Fibroblast of the aortic adventitia (primary cell): ENCODE measurements at regions not wholly inside any gene's neighbourhood (a gene's known extent, or its start where the extent isn't known, plus 50 kb on each side); places are given as distances from the start of the nearest gene placed in this dataset.

Experiments
- DNase-seq: peaks from one replicate; pipeline ENCODE4 v3.0.0-alpha.2; 2010; ENCODE audit warnings: low read depth
- H3K4me3 ChIP-seq: 2 replicates; pipeline ENCODE4 v1.5.1; 2011; ENCODE audit warnings: low read depth, mild to moderate bottlenecking, control low read depth, low read length, moderate library complexity
- TF ChIP-seq, protein P1 (sequence below): IDR thresholded peaks from 2 replicates; pipeline ENCODE4 v1.5.1; 2011; ENCODE audit warnings: mild to moderate bottlenecking, low read length, control low read depth, inconsistent platforms; ENCODE audit not compliant: insufficient read depth

DNA sequence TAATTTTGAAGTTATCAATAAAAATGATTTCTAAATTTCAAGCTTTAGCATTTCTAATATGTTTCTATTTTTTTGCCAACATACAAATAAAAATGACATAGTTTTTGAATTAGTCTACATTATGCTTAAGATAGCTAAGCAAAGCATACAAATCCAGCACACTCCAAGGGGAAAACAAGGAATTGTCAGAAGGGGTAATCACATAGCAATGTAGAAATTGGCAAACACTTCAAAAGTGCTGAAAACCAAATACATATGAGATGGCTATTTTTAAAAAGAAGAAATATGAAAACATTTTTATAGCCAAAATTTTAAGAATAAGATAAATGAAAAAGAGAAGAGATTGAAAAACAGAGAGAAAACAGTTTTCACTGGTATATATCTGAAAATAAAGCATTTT, 308.0 kb downstream of the SLC6A15 start:
- no peak overlapping the region for H3K4me3 ChIP-seq
- TF ChIP-seq, protein P1, sequence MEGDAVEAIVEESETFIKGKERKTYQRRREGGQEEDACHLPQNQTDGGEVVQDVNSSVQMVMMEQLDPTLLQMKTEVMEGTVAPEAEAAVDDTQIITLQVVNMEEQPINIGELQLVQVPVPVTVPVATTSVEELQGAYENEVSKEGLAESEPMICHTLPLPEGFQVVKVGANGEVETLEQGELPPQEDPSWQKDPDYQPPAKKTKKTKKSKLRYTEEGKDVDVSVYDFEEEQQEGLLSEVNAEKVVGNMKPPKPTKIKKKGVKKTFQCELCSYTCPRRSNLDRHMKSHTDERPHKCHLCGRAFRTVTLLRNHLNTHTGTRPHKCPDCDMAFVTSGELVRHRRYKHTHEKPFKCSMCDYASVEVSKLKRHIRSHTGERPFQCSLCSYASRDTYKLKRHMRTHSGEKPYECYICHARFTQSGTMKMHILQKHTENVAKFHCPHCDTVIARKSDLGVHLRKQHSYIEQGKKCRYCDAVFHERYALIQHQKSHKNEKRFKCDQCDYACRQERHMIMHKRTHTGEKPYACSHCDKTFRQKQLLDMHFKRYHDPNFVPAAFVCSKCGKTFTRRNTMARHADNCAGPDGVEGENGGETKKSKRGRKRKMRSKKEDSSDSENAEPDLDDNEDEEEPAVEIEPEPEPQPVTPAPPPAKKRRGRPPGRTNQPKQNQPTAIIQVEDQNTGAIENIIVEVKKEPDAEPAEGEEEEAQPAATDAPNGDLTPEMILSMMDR, result no peak
- DNase-seq, result peak; percentile 35

DNA sequence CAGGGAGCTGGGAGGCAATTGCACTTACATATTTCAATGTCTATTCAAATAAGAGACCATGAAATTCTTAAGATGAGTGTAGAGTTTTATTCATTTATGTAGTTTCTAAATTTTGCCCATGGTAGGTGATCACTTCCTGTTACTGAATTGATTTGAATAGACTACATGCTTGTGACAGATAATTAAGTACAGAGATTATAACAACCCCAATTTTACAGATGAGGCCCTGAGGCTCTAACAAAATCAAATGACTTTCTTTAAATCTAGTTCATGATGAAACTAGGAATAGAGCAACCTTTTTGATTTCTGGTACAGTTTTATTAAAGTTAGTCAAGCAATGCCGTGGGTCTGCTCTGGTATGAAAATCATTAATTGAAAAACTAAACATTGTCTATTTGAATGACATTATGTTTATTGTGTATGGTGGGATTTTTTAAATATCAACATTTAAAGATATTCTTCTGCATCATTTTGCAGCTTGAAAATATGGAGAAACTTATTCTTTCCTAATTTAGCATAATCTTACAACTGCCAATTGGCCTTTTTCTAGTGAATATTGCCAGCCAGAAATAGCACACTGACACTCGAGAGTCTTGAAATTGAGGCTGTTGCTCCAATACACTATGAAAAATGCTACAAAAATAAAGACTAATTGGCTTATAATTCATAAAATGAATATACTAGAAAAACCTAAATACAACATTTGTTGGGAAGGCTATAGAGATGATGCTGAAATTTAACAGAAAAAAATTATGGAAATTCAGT, 308.9 kb downstream of the SLC6A15 start:
- DNase-seq, result no peak
- TF ChIP-seq, protein P1, result no peak
- no peak overlapping the region for H3K4me3 ChIP-seq

DNA sequence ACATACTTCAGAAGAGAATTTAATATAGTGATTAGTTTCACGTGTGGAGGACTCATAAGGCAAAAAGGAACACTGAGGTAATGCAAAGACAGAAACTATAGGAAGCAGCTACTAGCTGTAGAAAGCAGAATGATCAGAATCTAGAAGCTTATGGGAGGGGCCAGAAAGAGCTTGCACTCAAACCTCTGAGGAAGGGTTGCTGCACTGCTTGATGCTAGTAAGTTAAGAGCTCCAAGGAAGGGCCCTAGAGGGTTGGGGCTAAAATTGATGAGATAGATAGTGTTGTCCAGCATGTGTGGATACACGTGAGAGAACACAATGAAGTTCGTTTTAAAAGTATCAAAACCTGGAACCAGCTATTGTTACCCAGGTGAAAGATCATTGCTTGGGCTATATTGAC, 311.1 kb downstream of the SLC6A15 start:
- TF ChIP-seq, protein P1, result no peak
- no peak overlapping the region for H3K4me3 ChIP-seq
- no peak for DNase-seq

DNA sequence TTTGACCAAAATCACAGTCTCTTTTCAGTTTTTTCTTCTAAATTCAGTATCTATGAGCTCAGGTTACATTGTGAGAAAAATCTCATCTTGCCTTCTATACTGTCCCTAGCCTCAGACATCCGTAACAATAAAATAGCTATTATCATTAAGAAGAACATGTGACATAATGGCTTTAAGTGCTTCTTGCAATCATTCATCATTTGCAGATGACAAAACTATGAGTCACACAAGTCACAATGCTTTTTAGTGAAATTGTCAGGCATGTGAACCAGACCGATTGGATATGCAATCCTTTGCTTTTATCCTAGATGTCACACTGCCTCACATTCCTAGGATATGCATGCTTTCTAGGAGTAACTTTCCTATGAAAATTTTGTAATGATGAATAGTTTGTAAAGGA, 313.1 kb downstream of the SLC6A15 start:
- TF ChIP-seq, protein P1, result no peak
- H3K4me3 ChIP-seq, result no peak overlapping the region
- DNase-seq, result peak; percentile 6

DNA sequence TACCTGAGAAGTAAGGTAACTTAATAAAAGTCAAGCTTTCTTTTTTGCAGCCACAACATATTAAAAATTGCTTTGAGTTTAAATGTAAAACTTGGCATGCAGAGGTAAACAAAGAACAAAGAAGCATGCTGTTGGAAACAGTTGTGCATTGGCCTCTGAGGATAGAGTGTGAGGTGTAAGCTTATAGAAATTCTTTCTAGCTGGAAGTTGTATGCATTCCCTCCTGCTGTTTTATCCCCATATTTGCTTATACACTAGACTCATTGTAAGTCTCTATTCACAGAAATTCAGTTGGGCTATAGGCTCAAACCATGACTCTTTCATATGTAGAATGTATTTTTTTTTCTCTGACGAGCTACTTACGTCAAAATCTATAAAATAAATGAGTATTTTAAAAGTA, 316.3 kb downstream of the SLC6A15 start:
- TF ChIP-seq, protein P1, result no peak
- no peak overlapping the region for H3K4me3 ChIP-seq
- no peak for DNase-seq

DNA sequence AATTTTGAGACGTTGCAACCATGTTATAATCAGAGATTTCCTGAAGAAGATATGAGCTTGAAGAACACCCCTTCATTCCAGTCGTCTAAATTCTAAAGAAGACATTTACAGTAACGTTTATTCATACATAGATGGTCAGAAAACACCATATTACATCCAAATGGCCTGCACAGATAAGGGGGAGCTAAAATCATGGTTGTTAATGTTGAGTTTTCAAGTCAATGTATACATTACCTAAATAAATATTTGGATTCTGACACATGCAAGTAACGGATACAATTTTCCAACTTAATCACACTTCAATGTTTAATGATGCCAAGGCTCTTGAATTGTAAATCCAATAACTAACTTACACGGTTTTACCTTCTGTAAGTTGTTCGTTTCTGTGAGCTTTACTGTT, 318.4 kb downstream of the SLC6A15 start:
- TF ChIP-seq, protein P1, result no peak
- no peak overlapping the region for H3K4me3 ChIP-seq
- DNase-seq, result no peak
